WTC11 (cell line): ENCODE measurements at regions not wholly inside any gene's neighbourhood (a gene's known extent, or its start where the extent isn't known, plus 50 kb on each side); places are given as distances from the start of the nearest gene placed in this dataset.

Source experiments
- CTCF ChIP-seq: fragments of 200-600 bp; IDR thresholded peaks from 2 replicates; pipeline ENCODE4 v1.8.0; 2022; ENCODE audit warnings: antibody characterized with exemption
- E2F4 ChIP-seq: sonication (generic); formaldehyde crosslinking; IDR thresholded peaks from 2 replicates; pipeline ENCODE4 v1.8.1; 2022; ENCODE audit warnings: low read depth, mild to moderate bottlenecking, moderate library complexity, missing genetic modification reagents, borderline replicate concordance
- PRDM15 ChIP-seq: sonication (generic); formaldehyde crosslinking; IDR thresholded peaks from 2 replicates; pipeline ENCODE4 v1.8.0; 2022; ENCODE audit warnings: missing genetic modification reagents
- ZBTB21 ChIP-seq: sonication (generic); formaldehyde crosslinking; IDR thresholded peaks from 2 replicates; pipeline ENCODE4 v1.8.1; 2023; ENCODE audit warnings: mild to moderate bottlenecking, missing genetic modification reagents, borderline replicate concordance

- TF ChIP-seq ZBTB21 (CRISPR knock-in tag) (no peak), PRDM15 (CRISPR knock-in tag) (no peak), E2F4 (CRISPR knock-in tag) (no peak), CTCF (no peak)
Measured at GRCh38 chr6:2351090-2351489, 105.7 kb upstream of the GMDS start.
